ENCODE measurements at regions not wholly inside any gene's neighbourhood (a gene's known extent, or its start where the extent isn't known, plus 50 kb on each side); places are given as distances from the start of the nearest gene placed in this dataset.

DNA sequence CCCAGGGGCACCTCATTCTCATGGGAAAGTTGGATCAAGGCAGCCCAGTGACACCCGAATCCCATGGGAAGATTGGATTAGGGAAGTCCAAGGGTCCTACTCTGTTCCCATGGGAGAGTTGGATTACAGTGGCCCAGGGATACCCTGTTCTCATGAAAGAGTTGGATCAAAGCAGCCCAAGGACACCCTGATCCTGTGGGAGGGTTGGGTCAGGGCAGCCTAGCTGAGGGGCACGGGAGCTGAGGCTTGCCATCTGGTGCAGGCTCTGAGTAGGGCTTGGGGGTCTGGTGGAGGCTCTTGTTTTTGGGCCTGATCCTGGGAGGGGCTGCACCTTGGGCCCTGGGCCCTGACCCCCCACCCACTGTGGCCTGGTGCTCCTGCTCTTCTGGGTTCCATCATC is 87.1 kb downstream of the ACKR3 start:
- TF ChIP-seq CTCF (IDR thresholded peaks at IDR 0.05; ENCODE audit: low read depth, low read length) = no peak
- H3K4me3 ChIP-seq (ENCODE audit: low read depth, low read length) = no peak overlapping the region

DNA sequence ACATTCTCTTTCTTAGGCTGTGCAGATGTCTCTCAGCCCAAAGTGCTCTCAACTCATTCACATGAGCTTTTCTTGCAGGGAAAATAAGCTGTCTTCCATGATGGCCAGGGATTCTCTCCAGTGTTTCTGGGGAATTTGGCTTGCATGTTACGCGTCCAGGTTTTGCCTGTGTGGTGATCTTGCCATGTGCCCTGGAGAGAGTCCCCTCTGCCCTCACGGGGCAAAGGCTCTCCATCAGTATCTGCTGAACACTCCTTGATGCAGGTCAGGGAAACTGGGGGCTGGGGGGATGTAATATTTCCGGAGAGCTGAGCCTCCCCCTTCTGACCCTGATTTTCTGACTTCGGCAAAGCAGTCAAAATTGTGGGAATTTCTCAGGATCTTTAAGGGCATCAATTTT is 87.6 kb downstream of the ACKR3 start:
- no peak for TF ChIP-seq CTCF (IDR thresholded peaks at IDR 0.05; ENCODE audit: low read depth, low read length)
- no peak overlapping the region for H3K4me3 ChIP-seq (ENCODE audit: low read depth, low read length)

DNA sequence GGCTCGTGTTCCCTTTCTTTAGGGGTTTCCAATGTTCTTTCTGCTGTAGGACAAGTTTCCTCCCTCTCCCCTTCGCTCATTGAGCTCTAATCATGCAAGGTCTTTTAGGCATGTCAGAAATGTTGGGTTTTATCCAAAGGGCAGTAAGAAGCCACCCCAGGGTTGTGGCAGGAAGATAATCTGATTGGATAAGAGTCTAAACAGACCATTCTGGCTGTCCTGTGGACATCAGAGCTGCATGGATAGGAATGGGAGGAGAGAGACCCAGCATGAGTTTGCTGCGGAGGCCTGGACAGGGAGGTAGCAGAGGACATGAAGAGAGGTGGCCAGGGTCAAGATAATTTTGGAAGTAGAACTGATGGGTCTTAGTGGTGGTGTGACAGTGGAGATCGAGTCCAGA is 88.2 kb downstream of the ACKR3 start:
- no peak for TF ChIP-seq CTCF (IDR thresholded peaks at IDR 0.05; ENCODE audit: low read depth, low read length)
- no peak overlapping the region for H3K4me3 ChIP-seq (ENCODE audit: low read depth, low read length)

GRCh38 chr2:236658974-236659757 is 89.5 kb downstream of the ACKR3 start:
- no peak for TF ChIP-seq CTCF (IDR thresholded peaks at IDR 0.05; ENCODE audit: low read depth, low read length)
- H3K4me3 ChIP-seq (ENCODE audit: low read depth, low read length) = no peak overlapping the region

DNA sequence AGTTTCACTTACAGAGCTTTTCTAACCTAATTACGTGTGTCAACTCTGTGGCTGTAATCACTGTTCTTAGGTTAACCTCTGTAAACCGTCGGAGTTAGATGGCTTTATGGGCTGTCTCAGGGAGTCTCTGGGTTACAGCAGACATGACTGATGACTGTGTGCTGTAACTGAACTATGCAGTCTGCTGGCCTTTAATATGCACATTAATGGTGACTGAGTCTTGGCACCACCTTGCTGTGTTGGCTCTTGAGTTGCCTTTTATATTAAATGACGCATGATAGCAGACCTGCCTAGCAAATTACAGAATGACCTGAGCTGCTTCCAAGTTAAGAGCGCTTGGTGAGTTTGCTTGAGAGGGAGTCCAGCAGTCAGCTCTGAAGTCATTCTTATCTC is 90.1 kb downstream of the ACKR3 start:
- no peak overlapping the region for H3K4me3 ChIP-seq (ENCODE audit: low read depth, low read length)
- no peak for TF ChIP-seq CTCF (IDR thresholded peaks at IDR 0.05; ENCODE audit: low read depth, low read length)

GRCh38 chr2:236661061-236661761 is 91.6 kb downstream of the ACKR3 start:
- no peak overlapping the region for H3K4me3 ChIP-seq (ENCODE audit: low read depth, low read length)
- no peak for TF ChIP-seq CTCF (IDR thresholded peaks at IDR 0.05; ENCODE audit: low read depth, low read length)

DNA sequence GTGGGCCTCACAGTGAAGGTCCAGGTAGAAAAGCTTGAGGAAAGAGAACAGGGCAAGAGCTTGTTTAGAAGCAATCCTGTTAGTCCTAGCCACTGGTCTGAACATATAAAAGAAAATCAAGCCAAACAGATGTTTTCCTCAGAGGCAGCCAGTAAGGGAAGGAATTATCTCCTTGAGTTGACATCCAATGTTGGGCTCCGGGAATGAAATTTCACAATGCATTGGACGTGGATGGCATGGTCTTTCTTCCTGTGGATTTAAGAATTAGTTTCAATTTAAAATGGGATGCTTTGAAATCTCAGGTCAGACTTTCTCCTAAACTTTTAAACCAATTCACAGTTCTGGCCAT is 92.1 kb downstream of the ACKR3 start:
- no peak for TF ChIP-seq CTCF (IDR thresholded peaks at IDR 0.05; ENCODE audit: low read depth, low read length)
- H3K4me3 ChIP-seq (ENCODE audit: low read depth, low read length) = no peak overlapping the region

Data from WI38 (cell line).